ENCODE measurements at regions not wholly inside any gene's neighbourhood (a gene's known extent, or its start where the extent isn't known, plus 50 kb on each side); places are given as distances from the start of the nearest gene placed in this dataset.

- no peak overlapping the region for H3K27ac Mint-ChIP-seq
- H3K27me3 Mint-ChIP-seq (ENCODE audit: low read depth) = no peaks in the 10 kb centered on the region
- H3K9me3 Mint-ChIP-seq = peaks cover 2 to 3% of the 10 kb centered on the region in 2 donors
- DNase-seq (no peak), ATAC-seq (replicated peaks in 1 of 2) (no peak)
- H3K4me3 Mint-ChIP-seq = no peak overlapping the region
- H3K4me1 Mint-ChIP-seq (ENCODE audit: low read depth) = peaks cover 22% of the 10 kb centered on the region
- H3K36me3 Mint-ChIP-seq (ENCODE audit: insufficient read depth in 2 of 2) = no peaks in the 10 kb centered on the region
These were observed 293.1 kb downstream of the SOX4 start for GRCh38 chr6:21886542-21887151.

GRCh38 chr6:21887231-21888185 is 294.0 kb downstream of the SOX4 start:
- no peak overlapping the region for H3K4me3 Mint-ChIP-seq

GRCh38 chr6:21891080-21891479 is 297.5 kb downstream of the SOX4 start:
- Mint-ChIP-seq H3K4me3 (no peak overlapping the region), H3K27me3 (ENCODE audit: low read depth) (no peaks in the 10 kb centered on the region)

More at GRCh38 chr6:21887231-21888185, 294.0 kb downstream of the SOX4 start:
- peaks cover 2 to 3% of the 10 kb centered on the region in 2 donors for H3K9me3 Mint-ChIP-seq
- no peaks in the 10 kb centered on the region for H3K27me3 Mint-ChIP-seq (ENCODE audit: low read depth)
- no peak overlapping the region for H3K27ac Mint-ChIP-seq
- no peaks in the 10 kb centered on the region for H3K36me3 Mint-ChIP-seq (ENCODE audit: insufficient read depth in 2 of 2)
- ATAC-seq (replicated peaks in 1 of 2) (no peak), DNase-seq (no peak)
- peaks cover 22% of the 10 kb centered on the region for H3K4me1 Mint-ChIP-seq (ENCODE audit: low read depth)

GRCh38 chr6:21893793-21894192 is 300.2 kb downstream of the SOX4 start:
- Mint-ChIP-seq H3K36me3 (ENCODE audit: insufficient read depth in 2 of 2) (no peaks in the 10 kb centered on the region), H3K4me1 (ENCODE audit: low read depth) (no peaks in the 10 kb centered on the region), H3K9me3 (peaks cover 3 to 4% of the 10 kb centered on the region in 2 donors), H3K27ac (no peak overlapping the region), H3K4me3 (no peak overlapping the region), H3K27me3 (ENCODE audit: low read depth) (no peaks in the 10 kb centered on the region)
- ATAC-seq (replicated peaks in 1 of 2) (no peak), DNase-seq (no peak)

More at GRCh38 chr6:21891080-21891479, 297.5 kb downstream of the SOX4 start:
- Mint-ChIP-seq H3K36me3 (ENCODE audit: insufficient read depth in 2 of 2) (no peaks in the 10 kb centered on the region), H3K27ac (no peak overlapping the region), H3K4me1 (ENCODE audit: low read depth) (no peaks in the 10 kb centered on the region), H3K9me3 (peaks cover 3 to 4% of the 10 kb centered on the region in 2 donors)
- DNase-seq (no peak), ATAC-seq (replicated peaks in 1 of 2) (no peak)

- no peaks in the 10 kb centered on the region for H3K36me3 Mint-ChIP-seq (ENCODE audit: insufficient read depth in 2 of 2)
These were observed 302.0 kb downstream of the SOX4 start for GRCh38 chr6:21895555-21895954.

GRCh38 chr6:21898107-21898796 is 304.7 kb downstream of the SOX4 start:
- Mint-ChIP-seq H3K27ac (no peak overlapping the region), H3K36me3 (ENCODE audit: insufficient read depth in 2 of 2) (no peaks in the 10 kb centered on the region), H3K4me3 (no peak overlapping the region), H3K9me3 (peaks cover 2 to 3% of the 10 kb centered on the region in 2 donors), H3K27me3 (ENCODE audit: low read depth) (no peaks in the 10 kb centered on the region), H3K4me1 (ENCODE audit: low read depth) (no peaks in the 10 kb centered on the region)
- DNase-seq (no peak), ATAC-seq (replicated peaks in 1 of 2) (no peak)

More at GRCh38 chr6:21895555-21895954, 302.0 kb downstream of the SOX4 start:
- Mint-ChIP-seq H3K9me3 (peaks cover 2 to 3% of the 10 kb centered on the region in 2 donors), H3K27ac (no peak overlapping the region), H3K4me3 (no peak overlapping the region), H3K27me3 (ENCODE audit: low read depth) (no peaks in the 10 kb centered on the region), H3K4me1 (ENCODE audit: low read depth) (no peaks in the 10 kb centered on the region)
- ATAC-seq (replicated peaks in 1 of 2) (no peak), DNase-seq (no peak)

- Mint-ChIP-seq H3K27ac (no peak overlapping the region), H3K27me3 (ENCODE audit: low read depth) (no peaks in the 10 kb centered on the region)
These were observed 306.2 kb downstream of the SOX4 start for GRCh38 chr6:21899708-21900107.

GRCh38 chr6:21900730-21901129 is 307.2 kb downstream of the SOX4 start:
- DNase-seq (no peak), ATAC-seq (replicated peaks in 1 of 2) (no peak)
- Mint-ChIP-seq H3K36me3 (ENCODE audit: insufficient read depth in 2 of 2) (no peaks in the 10 kb centered on the region), H3K4me1 (ENCODE audit: low read depth) (no peaks in the 10 kb centered on the region), H3K27me3 (ENCODE audit: low read depth) (no peaks in the 10 kb centered on the region), H3K9me3 (peaks cover 0 to 2% of the 10 kb centered on the region in 2 donors), H3K4me3 (no peak overlapping the region), H3K27ac (no peak overlapping the region)

More at GRCh38 chr6:21899708-21900107, 306.2 kb downstream of the SOX4 start:
- no peaks in the 10 kb centered on the region for H3K36me3 Mint-ChIP-seq (ENCODE audit: insufficient read depth in 2 of 2)
- DNase-seq (no peak), ATAC-seq (replicated peaks in 1 of 2) (no peak)
- no peak overlapping the region for H3K4me3 Mint-ChIP-seq
- peaks cover 0 to 3% of the 10 kb centered on the region in 2 donors for H3K9me3 Mint-ChIP-seq
- no peaks in the 10 kb centered on the region for H3K4me1 Mint-ChIP-seq (ENCODE audit: low read depth)

- no peaks in the 10 kb centered on the region for H3K27me3 Mint-ChIP-seq (ENCODE audit: low read depth)
- no peaks in the 10 kb centered on the region for H3K4me1 Mint-ChIP-seq (ENCODE audit: low read depth)
- H3K4me3 Mint-ChIP-seq = no peak overlapping the region
- DNase-seq = no peak
- no peaks in the 10 kb centered on the region for H3K36me3 Mint-ChIP-seq (ENCODE audit: insufficient read depth in 2 of 2)
- no peak for ATAC-seq (replicated peaks in 1 of 2)
- no peak overlapping the region for H3K27ac Mint-ChIP-seq
- no peaks in the 10 kb centered on the region for H3K9me3 Mint-ChIP-seq
These were observed 309.1 kb downstream of the SOX4 start for GRCh38 chr6:21902628-21903169.

- no peak for ATAC-seq (replicated peaks in 1 of 2)
- Mint-ChIP-seq H3K4me1 (ENCODE audit: low read depth) (no peaks in the 10 kb centered on the region), H3K9me3 (no peaks in the 10 kb centered on the region), H3K36me3 (ENCODE audit: insufficient read depth in 2 of 2) (no peaks in the 10 kb centered on the region), H3K27me3 (ENCODE audit: low read depth) (no peaks in the 10 kb centered on the region), H3K27ac (no peak overlapping the region), H3K4me3 (no peak overlapping the region)
- no peak for DNase-seq
These were observed 312.0 kb downstream of the SOX4 start for GRCh38 chr6:21905531-21905930.

- peak in 1 of 2 donors; percentile 51 for ATAC-seq (replicated peaks in 1 of 2)
- H3K4me3 Mint-ChIP-seq = no peak overlapping the region
- no peak for DNase-seq
- no peak overlapping the region for H3K27ac Mint-ChIP-seq
- no peaks in the 10 kb centered on the region for H3K36me3 Mint-ChIP-seq (ENCODE audit: insufficient read depth in 2 of 2)
- no peaks in the 10 kb centered on the region for H3K4me1 Mint-ChIP-seq (ENCODE audit: low read depth)
- H3K9me3 Mint-ChIP-seq = no peaks in the 10 kb centered on the region
- peaks cover 4% of the 10 kb centered on the region for H3K27me3 Mint-ChIP-seq (ENCODE audit: low read depth)
These were observed 313.3 kb downstream of the SOX4 start for GRCh38 chr6:21906826-21907225.

- DNase-seq (no peak), ATAC-seq (replicated peaks in 1 of 2) (no peak)
- Mint-ChIP-seq H3K9me3 (no peaks in the 10 kb centered on the region), H3K4me1 (ENCODE audit: low read depth) (no peaks in the 10 kb centered on the region), H3K4me3 (no peak overlapping the region), H3K27me3 (ENCODE audit: low read depth) (peaks cover 4% of the 10 kb centered on the region), H3K36me3 (ENCODE audit: insufficient read depth in 2 of 2) (no peaks in the 10 kb centered on the region), H3K27ac (no peak overlapping the region)
These were observed 313.7 kb downstream of the SOX4 start for GRCh38 chr6:21907291-21907690.
